Thymus (tissue), 11 donors: ENCODE measurements at regions not wholly inside any gene's neighbourhood (a gene's known extent, or its start where the extent isn't known, plus 50 kb on each side); places are given as distances from the start of the nearest gene placed in this dataset.

ENCODE experiments used
- DNase-seq, 9 donors: peaks; one replicate each; pipeline ENCODE4 v3.0.0-alpha.2; 2013; ENCODE audit warnings: low spot score in 9 of 9, low read depth in 6 of 9, missing footprints in 1 of 9
- H3K27ac ChIP-seq, 2 donors: one replicate each; pipeline ENCODE4 v1.5.1; 2013; ENCODE audit warnings: control low read depth in 1 of 2, low read depth in 1 of 2, low read length in 1 of 2, mild to moderate bottlenecking in 1 of 2, moderate library complexity in 1 of 2
- H3K27me3 ChIP-seq, 2 donors: one replicate each; pipeline ENCODE4 v1.5.1; 2013; ENCODE audit warnings: low read length in 1 of 2; ENCODE audit not compliant: control insufficient read depth in 2 of 2, insufficient read depth in 1 of 2
- H3K36me3 ChIP-seq, 2 donors: one replicate each; pipeline ENCODE4 v1.5.1; 2013; ENCODE audit warnings: low read length in 1 of 2, mild to moderate bottlenecking in 1 of 2, moderate library complexity in 1 of 2; ENCODE audit not compliant: control insufficient read depth in 2 of 2, insufficient read depth in 2 of 2
- H3K4me1 ChIP-seq, 2 donors: one replicate each; pipeline ENCODE4 v1.5.1; 2013; ENCODE audit warnings: low read length in 2 of 2; ENCODE audit not compliant: control insufficient read depth in 2 of 2, insufficient read depth in 2 of 2
- H3K4me3 ChIP-seq, 2 donors: one replicate each; pipeline ENCODE4 v1.5.1; 2013; ENCODE audit warnings: low read length in 2 of 2, control low read depth in 1 of 2, mild to moderate bottlenecking in 1 of 2
- H3K9me3 ChIP-seq, 2 donors: one replicate each; pipeline ENCODE4 v1.5.1; 2013; ENCODE audit warnings: low read length in 1 of 2, mild to moderate bottlenecking in 1 of 2; ENCODE audit not compliant: control insufficient read depth in 2 of 2, insufficient read depth in 1 of 2
- WGBS: extraction: QIAGEN DNeasy Blood & Tissue Kit; methylation state at CpG from one replicate; pipeline ENCODE4 v1.1.7; 2013; 5-methylcytosine and 5-hydroxymethylcytosine counted together
- donor health status: healthy.

- no peaks in the 10 kb centered on the region for H3K4me1 ChIP-seq
- H3K27me3 ChIP-seq: no peaks in the 10 kb centered on the region
- no peak overlapping the region for H3K4me3 ChIP-seq
- no peaks in the 10 kb centered on the region for H3K9me3 ChIP-seq
- WGBS: 94% methylated on average over 11 of the region's 11 CpGs
- no peak for DNase-seq
- H3K27ac ChIP-seq: no peak overlapping the region
- H3K36me3 ChIP-seq: no peaks in the 10 kb centered on the region
These were observed 265.4 kb upstream of the PRMT6 start for GRCh38 chr1:106791041-106791440.

- Histone ChIP-seq H3K27ac (no peak overlapping the region), H3K9me3 (no peaks in the 10 kb centered on the region), H3K36me3 (no peaks in the 10 kb centered on the region), H3K4me1 (no peaks in the 10 kb centered on the region), H3K27me3 (no peaks in the 10 kb centered on the region), H3K4me3 (no peak overlapping the region)
- no peak for DNase-seq
- WGBS: 73% methylated on average over 2 of the region's 2 CpGs
These were observed 262.8 kb upstream of the PRMT6 start for GRCh38 chr1:106793651-106794050.

- Histone ChIP-seq H3K9me3 (no peaks in the 10 kb centered on the region), H3K27me3 (no peaks in the 10 kb centered on the region), H3K36me3 (no peaks in the 10 kb centered on the region), H3K4me1 (no peaks in the 10 kb centered on the region), H3K27ac (no peak overlapping the region), H3K4me3 (no peak overlapping the region)
- WGBS: 80% methylated on average over 4 of the region's 4 CpGs
- DNase-seq: no peak
These were observed 257.5 kb upstream of the PRMT6 start for GRCh38 chr1:106798991-106799390.

- Histone ChIP-seq H3K9me3 (no peaks in the 10 kb centered on the region), H3K36me3 (no peaks in the 10 kb centered on the region), H3K4me1 (no peaks in the 10 kb centered on the region), H3K27ac (no peak overlapping the region), H3K4me3 (no peak overlapping the region), H3K27me3 (no peaks in the 10 kb centered on the region)
- WGBS: 83% methylated on average over 1 of the region's 1 CpG
- no peak for DNase-seq
These were observed 254.3 kb upstream of the PRMT6 start for GRCh38 chr1:106802181-106802580.

GRCh38 chr1:106814418-106814817, 242.1 kb upstream of the PRMT6 start:
- no peak overlapping the region for H3K27ac ChIP-seq
- no peaks in the 10 kb centered on the region for H3K36me3 ChIP-seq
- H3K27me3 ChIP-seq: no peaks in the 10 kb centered on the region
- DNase-seq: no peak
- H3K4me1 ChIP-seq: no peaks in the 10 kb centered on the region
- no peak overlapping the region for H3K4me3 ChIP-seq
- 84% methylated on average over 2 of the region's 2 CpGs for WGBS
- peaks cover 0 to 3% of the 10 kb centered on the region in 2 donors for H3K9me3 ChIP-seq

GRCh38 chr1:106817575-106817974, 238.9 kb upstream of the PRMT6 start:
- WGBS: 75% methylated on average over 1 of the region's 1 CpG

GRCh38 chr1:106831511-106831910, 225.0 kb upstream of the PRMT6 start:
- Histone ChIP-seq H3K4me1 (no peaks in the 10 kb centered on the region), H3K9me3 (no peaks in the 10 kb centered on the region), H3K27me3 (no peaks in the 10 kb centered on the region), H3K36me3 (no peaks in the 10 kb centered on the region), H3K27ac (no peak overlapping the region), H3K4me3 (no peak overlapping the region)
- no peak for DNase-seq

More at GRCh38 chr1:106817575-106817974, 238.9 kb upstream of the PRMT6 start:
- H3K36me3 ChIP-seq: no peaks in the 10 kb centered on the region
- no peaks in the 10 kb centered on the region for H3K27me3 ChIP-seq
- H3K9me3 ChIP-seq: no peaks in the 10 kb centered on the region
- no peak overlapping the region for H3K4me3 ChIP-seq
- DNase-seq: no peak
- H3K27ac ChIP-seq: no peak overlapping the region
- H3K4me1 ChIP-seq: no peaks in the 10 kb centered on the region

- no peak for DNase-seq
- no peaks in the 10 kb centered on the region for H3K27me3 ChIP-seq
- H3K36me3 ChIP-seq: no peaks in the 10 kb centered on the region
- no peaks in the 10 kb centered on the region for H3K9me3 ChIP-seq
- H3K4me3 ChIP-seq: no peak overlapping the region
- no peak overlapping the region for H3K27ac ChIP-seq
- H3K4me1 ChIP-seq: no peaks in the 10 kb centered on the region
- WGBS: 85% methylated on average over 2 of the region's 2 CpGs
These were observed 219.8 kb upstream of the PRMT6 start for GRCh38 chr1:106836708-106837107.

- H3K4me1 ChIP-seq: no peaks in the 10 kb centered on the region
- no peak for DNase-seq
- no peak overlapping the region for H3K4me3 ChIP-seq
- no peaks in the 10 kb centered on the region for H3K36me3 ChIP-seq
- 80% methylated on average over 4 of the region's 4 CpGs for WGBS
- H3K27me3 ChIP-seq: no peaks in the 10 kb centered on the region
- no peaks in the 10 kb centered on the region for H3K9me3 ChIP-seq
- no peak overlapping the region for H3K27ac ChIP-seq
These were observed 213.0 kb upstream of the PRMT6 start for GRCh38 chr1:106843518-106843917.

- Histone ChIP-seq H3K27ac (no peak overlapping the region), H3K27me3 (no peaks in the 10 kb centered on the region), H3K36me3 (no peaks in the 10 kb centered on the region), H3K9me3 (no peaks in the 10 kb centered on the region), H3K4me1 (no peaks in the 10 kb centered on the region), H3K4me3 (no peak overlapping the region)
- DNase-seq: no peak
- WGBS: 94% methylated on average over 1 of the region's 1 CpG
These were observed 209.8 kb upstream of the PRMT6 start for GRCh38 chr1:106846656-106847055.
